ENCODE measurements at regions not wholly inside any gene's neighbourhood (a gene's known extent, or its start where the extent isn't known, plus 50 kb on each side); places are given as distances from the start of the nearest gene placed in this dataset.

- no peak overlapping the region for H3K4me3 ChIP-seq (ENCODE audit: low read depth, low read length)
- TF ChIP-seq, protein P1, sequence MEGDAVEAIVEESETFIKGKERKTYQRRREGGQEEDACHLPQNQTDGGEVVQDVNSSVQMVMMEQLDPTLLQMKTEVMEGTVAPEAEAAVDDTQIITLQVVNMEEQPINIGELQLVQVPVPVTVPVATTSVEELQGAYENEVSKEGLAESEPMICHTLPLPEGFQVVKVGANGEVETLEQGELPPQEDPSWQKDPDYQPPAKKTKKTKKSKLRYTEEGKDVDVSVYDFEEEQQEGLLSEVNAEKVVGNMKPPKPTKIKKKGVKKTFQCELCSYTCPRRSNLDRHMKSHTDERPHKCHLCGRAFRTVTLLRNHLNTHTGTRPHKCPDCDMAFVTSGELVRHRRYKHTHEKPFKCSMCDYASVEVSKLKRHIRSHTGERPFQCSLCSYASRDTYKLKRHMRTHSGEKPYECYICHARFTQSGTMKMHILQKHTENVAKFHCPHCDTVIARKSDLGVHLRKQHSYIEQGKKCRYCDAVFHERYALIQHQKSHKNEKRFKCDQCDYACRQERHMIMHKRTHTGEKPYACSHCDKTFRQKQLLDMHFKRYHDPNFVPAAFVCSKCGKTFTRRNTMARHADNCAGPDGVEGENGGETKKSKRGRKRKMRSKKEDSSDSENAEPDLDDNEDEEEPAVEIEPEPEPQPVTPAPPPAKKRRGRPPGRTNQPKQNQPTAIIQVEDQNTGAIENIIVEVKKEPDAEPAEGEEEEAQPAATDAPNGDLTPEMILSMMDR (IDR thresholded peaks at IDR 0.05; ENCODE audit: low read depth, low read length) = no peak
These were observed 720.5 kb upstream of the ZNF385D start for GRCh38 chr3:22471557-22471956.

DNA sequence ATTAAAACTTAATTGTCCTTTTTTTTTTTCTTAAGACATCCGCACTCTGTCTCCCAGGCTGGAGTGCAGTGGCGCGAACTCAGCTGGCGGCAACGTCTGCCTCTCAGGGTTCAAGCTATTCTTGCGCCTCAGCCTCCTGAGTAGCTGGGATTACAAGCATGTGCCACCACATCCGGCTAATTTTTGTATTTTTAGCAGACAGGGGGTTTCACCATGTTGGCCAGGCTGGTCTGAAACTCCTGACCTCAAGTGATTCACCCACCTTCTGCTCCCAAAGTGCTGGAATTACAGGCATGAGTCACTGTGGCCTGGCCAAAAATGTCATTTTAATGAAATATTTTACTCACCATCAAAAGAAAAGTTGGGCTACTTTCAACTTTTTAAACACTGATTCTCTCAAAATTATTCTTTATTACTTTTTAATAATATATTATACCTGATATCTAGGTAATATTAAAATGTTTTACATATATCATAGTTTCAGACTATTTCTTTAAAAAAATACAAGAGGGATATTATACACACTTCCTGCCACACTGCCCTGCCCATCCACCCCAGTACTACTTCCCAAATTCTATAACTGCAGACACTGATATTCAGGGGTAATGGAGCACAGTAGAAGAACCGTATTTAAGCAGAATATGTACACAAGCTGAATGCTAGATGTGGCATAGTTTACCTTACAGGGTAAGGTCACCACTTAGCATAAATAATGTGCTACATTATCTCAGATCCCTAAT is 723.9 kb upstream of the ZNF385D start:
- H3K4me3 ChIP-seq (ENCODE audit: low read depth, low read length) = no peak overlapping the region

DNA sequence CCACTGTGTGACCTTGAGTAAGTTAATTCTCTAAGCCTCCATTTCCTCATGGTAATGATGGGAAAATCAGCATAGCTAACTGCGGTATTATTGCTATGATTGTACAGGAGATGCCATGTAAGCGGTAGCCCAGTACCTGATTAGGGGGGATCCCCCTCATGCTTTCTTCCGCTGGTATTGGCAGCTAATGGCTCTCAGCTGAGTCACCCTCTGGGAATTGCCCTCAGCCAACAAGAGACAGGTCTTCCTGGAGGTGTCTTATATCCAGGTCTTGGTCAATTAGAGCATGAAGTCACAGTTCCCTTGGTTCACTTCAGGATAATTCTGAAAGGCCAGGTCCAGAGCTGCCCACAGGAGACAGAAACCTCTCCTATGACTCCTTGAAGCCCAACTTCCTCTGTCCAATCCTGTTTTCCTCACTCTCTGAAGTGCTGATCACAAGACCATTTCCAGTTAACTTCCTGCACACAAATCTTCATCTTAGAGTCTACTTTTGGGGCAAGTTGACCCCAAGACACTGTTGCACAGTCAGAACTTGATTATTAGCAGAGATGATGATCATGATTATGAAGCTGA is 724.7 kb upstream of the ZNF385D start:
- TF ChIP-seq, protein P1 (IDR thresholded peaks at IDR 0.05; ENCODE audit: low read depth, low read length) = no peak

More for the DNA sequence above, 723.9 kb upstream of the ZNF385D start:
- TF ChIP-seq, protein P1 (IDR thresholded peaks at IDR 0.05; ENCODE audit: low read depth, low read length) = no peak

DNA sequence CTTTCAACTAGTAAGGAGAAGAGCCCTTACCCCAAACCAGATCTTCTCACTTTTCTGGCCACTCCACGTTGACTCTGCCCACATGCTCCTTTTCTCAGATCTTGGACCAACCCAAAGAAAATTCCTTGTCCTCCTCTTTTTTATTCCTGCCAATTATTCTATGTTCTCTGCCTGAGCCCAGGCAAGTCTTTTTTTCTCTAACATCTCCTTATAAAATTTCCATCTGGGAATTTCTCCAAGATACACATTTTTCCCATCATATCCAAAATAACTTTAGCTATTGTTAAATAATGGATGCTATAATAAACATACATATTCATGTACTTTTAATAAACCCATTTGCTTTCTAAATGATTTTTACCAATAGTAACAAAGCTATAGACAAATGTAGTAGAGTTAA is 726.0 kb upstream of the ZNF385D start:
- H3K4me3 ChIP-seq (ENCODE audit: low read depth, low read length) = no peak overlapping the region

More for the DNA sequence above, 724.7 kb upstream of the ZNF385D start:
- no peak overlapping the region for H3K4me3 ChIP-seq (ENCODE audit: low read depth, low read length)

GRCh38 chr3:22485954-22486353 is 717.2 kb upstream of the UBE2E2 start:
- TF ChIP-seq, protein P1 (IDR thresholded peaks at IDR 0.05; ENCODE audit: low read depth, low read length) = no peak
- H3K4me3 ChIP-seq (ENCODE audit: low read depth, low read length) = no peak overlapping the region

More for the DNA sequence above, 726.0 kb upstream of the ZNF385D start:
- TF ChIP-seq, protein P1 (IDR thresholded peaks at IDR 0.05; ENCODE audit: low read depth, low read length) = no peak

GRCh38 chr3:22490747-22491146 is 712.4 kb upstream of the UBE2E2 start:
- TF ChIP-seq, protein P1 (IDR thresholded peaks at IDR 0.05; ENCODE audit: low read depth, low read length) = no peak
- no peak overlapping the region for H3K4me3 ChIP-seq (ENCODE audit: low read depth, low read length)

- H3K4me3 ChIP-seq (ENCODE audit: low read depth, low read length) = no peak overlapping the region
- TF ChIP-seq, protein P1 (IDR thresholded peaks at IDR 0.05; ENCODE audit: low read depth, low read length) = no peak
These were observed 711.8 kb upstream of the UBE2E2 start for GRCh38 chr3:22491344-22491743.

Data from WI38 (cell line).